ENCODE measurements at regions not wholly inside any gene's neighbourhood (a gene's known extent, or its start where the extent isn't known, plus 50 kb on each side); places are given as distances from the start of the nearest gene placed in this dataset.

DNA sequence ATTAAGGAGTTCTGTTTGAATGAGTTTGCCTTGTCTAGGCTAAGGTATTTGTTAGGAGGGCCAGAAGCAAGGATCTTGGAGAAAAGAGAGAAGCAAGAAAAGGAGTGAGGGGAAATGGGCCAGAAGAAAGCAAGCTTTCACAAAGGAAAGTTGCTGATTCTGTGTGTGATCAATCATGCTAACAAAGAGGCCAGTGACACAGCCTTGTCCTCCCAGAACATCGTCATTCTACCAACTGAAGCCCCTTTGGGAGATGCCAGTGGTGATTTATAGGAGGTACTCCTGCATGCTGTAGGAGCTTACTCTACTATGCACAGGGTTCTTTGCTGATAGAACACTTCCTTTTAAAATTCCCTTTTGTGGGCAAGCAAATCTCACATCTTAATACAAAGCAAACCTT, 449.2 kb upstream of the SPRED2 start:
- no peak overlapping the region for H3K4me3 ChIP-seq (ENCODE audit: low read depth, low read length)
- TF ChIP-seq, protein P1, sequence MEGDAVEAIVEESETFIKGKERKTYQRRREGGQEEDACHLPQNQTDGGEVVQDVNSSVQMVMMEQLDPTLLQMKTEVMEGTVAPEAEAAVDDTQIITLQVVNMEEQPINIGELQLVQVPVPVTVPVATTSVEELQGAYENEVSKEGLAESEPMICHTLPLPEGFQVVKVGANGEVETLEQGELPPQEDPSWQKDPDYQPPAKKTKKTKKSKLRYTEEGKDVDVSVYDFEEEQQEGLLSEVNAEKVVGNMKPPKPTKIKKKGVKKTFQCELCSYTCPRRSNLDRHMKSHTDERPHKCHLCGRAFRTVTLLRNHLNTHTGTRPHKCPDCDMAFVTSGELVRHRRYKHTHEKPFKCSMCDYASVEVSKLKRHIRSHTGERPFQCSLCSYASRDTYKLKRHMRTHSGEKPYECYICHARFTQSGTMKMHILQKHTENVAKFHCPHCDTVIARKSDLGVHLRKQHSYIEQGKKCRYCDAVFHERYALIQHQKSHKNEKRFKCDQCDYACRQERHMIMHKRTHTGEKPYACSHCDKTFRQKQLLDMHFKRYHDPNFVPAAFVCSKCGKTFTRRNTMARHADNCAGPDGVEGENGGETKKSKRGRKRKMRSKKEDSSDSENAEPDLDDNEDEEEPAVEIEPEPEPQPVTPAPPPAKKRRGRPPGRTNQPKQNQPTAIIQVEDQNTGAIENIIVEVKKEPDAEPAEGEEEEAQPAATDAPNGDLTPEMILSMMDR (IDR thresholded peaks at IDR 0.05; ENCODE audit: borderline replicate concordance, insufficient read depth, low read depth, low read length), result no peak

DNA sequence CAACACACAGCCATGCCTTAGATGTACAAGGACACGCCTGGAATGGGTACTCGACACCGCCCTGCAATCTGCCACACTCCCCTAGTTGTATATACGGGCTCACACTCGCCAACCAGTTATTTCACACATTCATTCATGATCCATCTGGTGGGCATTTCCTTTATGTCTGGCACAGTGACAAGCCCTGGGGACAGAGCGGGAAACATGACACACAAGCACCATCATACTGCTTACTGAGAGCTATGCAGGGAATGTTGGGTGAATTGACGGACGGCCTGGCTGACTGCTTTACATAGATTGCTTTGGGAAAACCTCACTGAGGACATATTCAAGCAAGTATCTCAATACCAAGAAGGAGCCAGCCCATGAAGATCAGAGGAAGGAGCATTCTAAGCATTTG, 448.0 kb upstream of the SPRED2 start:
- H3K4me3 ChIP-seq (ENCODE audit: low read depth, low read length), result no peak overlapping the region

GRCh38 chr2:65878011-65878340, 445.6 kb upstream of the SPRED2 start:
- TF ChIP-seq, protein P1 (IDR thresholded peaks at IDR 0.05; ENCODE audit: borderline replicate concordance, insufficient read depth, low read depth, low read length), result no peak
- no peak overlapping the region for H3K4me3 ChIP-seq (ENCODE audit: low read depth, low read length)

More for the DNA sequence above, 448.0 kb upstream of the SPRED2 start:
- TF ChIP-seq, protein P1 (IDR thresholded peaks at IDR 0.05; ENCODE audit: borderline replicate concordance, insufficient read depth, low read depth, low read length), result no peak

DNA sequence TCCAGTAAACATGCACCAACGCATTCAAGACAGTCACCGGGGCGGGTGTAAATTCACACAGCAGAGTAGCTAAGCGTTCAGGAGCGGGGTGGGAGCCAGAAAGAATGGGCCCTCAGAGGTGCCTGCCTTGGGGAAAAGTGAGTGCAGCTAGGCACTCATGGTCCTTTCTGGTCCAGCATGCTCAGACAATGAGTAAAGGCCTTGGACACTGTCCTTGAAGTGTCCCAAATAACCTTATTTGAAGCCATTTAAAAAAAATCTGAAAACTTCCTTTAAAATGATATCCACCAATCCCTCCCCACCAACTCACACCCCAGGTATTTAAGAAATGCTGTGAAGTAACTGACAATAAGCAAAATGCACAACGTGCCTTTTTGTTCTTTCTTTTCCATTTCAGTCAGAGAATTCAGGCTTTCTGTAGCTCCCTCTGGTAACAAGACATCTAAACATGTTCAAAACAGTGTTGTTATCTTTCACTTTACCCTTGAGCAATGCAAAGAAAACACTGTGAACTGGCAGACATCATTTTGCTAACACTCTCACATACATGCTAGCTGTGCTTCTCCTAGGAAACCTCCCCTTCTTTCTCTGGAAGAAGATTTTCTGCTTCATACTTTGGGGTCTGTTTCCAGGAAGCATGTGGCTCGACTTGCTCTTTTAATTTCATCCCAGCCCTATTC, 445.1 kb upstream of the SPRED2 start:
- H3K4me3 ChIP-seq (ENCODE audit: low read depth, low read length), result no peak overlapping the region
- TF ChIP-seq, protein P1 (IDR thresholded peaks at IDR 0.05; ENCODE audit: borderline replicate concordance, insufficient read depth, low read depth, low read length), result no peak

GRCh38 chr2:65876114-65876513, 443.7 kb upstream of the SPRED2 start:
- TF ChIP-seq, protein P1 (IDR thresholded peaks at IDR 0.05; ENCODE audit: borderline replicate concordance, insufficient read depth, low read depth, low read length), result no peak

GRCh38 chr2:65870826-65871225, 438.4 kb upstream of the SPRED2 start:
- TF ChIP-seq, protein P1 (IDR thresholded peaks at IDR 0.05; ENCODE audit: borderline replicate concordance, insufficient read depth, low read depth, low read length), result no peak
- H3K4me3 ChIP-seq (ENCODE audit: low read depth, low read length), result no peak overlapping the region

More at GRCh38 chr2:65876114-65876513, 443.7 kb upstream of the SPRED2 start:
- H3K4me3 ChIP-seq (ENCODE audit: low read depth, low read length), result no peak overlapping the region

DNA sequence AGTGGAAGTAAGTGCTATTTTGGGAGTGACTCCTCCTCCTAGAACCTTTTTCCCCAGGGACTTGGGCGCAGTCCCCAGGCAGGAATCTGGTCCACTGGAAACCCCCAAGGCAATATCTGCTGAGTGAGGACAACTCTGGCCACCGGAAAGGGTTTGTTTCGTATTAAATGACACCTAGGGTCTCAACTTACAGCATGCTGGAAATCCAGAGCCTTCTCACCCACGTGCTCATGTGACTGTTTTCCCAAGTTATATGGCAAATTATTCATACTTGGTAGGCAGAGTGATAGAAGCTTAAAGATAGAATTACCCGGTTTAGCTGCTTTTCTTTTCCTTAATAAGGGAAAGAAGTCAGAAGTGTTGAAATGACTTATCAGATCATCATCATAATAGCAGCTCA, 436.9 kb upstream of the SPRED2 start:
- TF ChIP-seq, protein P1 (IDR thresholded peaks at IDR 0.05; ENCODE audit: borderline replicate concordance, insufficient read depth, low read depth, low read length), result no peak
- H3K4me3 ChIP-seq (ENCODE audit: low read depth, low read length), result no peak overlapping the region
